ENCODE measurements at regions not wholly inside any gene's neighbourhood (a gene's known extent, or its start where the extent isn't known, plus 50 kb on each side); places are given as distances from the start of the nearest gene placed in this dataset.

DNA sequence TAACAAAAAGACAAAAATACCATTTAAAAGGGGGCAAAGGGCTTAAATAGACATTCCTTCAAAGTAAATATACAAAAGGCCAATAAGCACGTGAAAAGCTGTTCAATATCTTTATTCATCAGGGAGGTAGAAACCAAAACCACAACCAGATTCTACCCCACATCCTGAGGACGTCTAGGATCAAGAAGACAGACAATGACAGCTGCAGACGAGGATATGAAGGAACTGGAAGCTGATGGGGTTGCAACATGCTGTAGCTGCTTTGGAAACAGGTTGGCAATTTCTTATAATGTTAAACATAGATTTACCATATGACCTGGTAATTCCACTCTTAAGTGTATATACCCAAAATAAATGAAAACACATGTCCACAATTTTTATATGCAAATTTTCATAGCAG lies 85.1 kb upstream of the C14orf180 start:
- H3K4me1 ChIP-seq (ENCODE audit: control insufficient read depth in 4 of 4, insufficient read depth in 4 of 4, low read length in 3 of 4): no peaks in the 10 kb centered on the region
- WGBS: 42% methylated on average over 3 of the region's 3 CpGs

DNA sequence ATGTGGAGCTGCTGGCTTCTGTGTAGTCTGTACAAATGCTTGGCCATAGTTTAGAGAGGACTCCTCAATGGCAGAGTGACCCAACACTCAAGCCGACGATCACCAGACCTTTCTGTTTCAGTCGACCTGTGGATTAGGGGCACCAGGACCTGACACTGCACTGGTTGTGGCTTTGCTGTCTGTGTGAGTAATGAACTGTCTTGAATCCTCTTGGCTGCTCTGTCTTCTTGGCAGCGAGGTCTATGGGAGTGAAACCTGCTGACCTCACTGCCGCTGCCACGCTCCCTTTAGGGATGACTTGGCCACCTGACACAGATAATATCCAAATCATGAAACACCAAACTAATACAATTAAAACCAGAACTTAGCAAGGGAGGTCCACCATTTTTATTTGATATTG lies 83.5 kb upstream of the C14orf180 start:
- Histone ChIP-seq H3K9ac (ENCODE audit: low read depth in 1 of 2, low read length in 2 of 2) (no peak overlapping the region), H3K9me3 (ENCODE audit: control insufficient read depth in 4 of 4, low read length in 3 of 4) (peaks cover 4 to 7% (median 5%) of the 10 kb centered on the region in 4 donors), H3K4me3 (ENCODE audit: low read depth in 1 of 3, low read length in 3 of 3) (no peak overlapping the region), H3K4me1 (ENCODE audit: control insufficient read depth in 4 of 4, insufficient read depth in 4 of 4, low read length in 3 of 4) (no peaks in the 10 kb centered on the region), H3K27me3 (ENCODE audit: control insufficient read depth in 4 of 4, insufficient read depth in 4 of 4, low read length in 3 of 4) (no peaks in the 10 kb centered on the region), H3K36me3 (ENCODE audit: control insufficient read depth in 4 of 4, insufficient read depth in 3 of 4, low read depth in 1 of 4, low read length in 3 of 4) (no peaks in the 10 kb centered on the region), H3K27ac (ENCODE audit: low read depth in 1 of 2, low read length in 2 of 2) (no peak overlapping the region)
- DNase-seq (ENCODE audit: low spot score): peak; percentile 13
- WGBS: 51% methylated on average over 6 of the region's 6 CpGs
- TF ChIP-seq HNF4A (conservative IDR thresholded peaks at IDR 0.05): no peak
- TF ChIP-seq NR2F2 (IDR thresholded peaks at IDR 0.05): no peak
- TF ChIP-seq SP1 (IDR thresholded peaks at IDR 0.05): no peak
- TF ChIP-seq FOXA1 (IDR thresholded peaks at IDR 0.05): no peak
- TF ChIP-seq, protein P1, sequence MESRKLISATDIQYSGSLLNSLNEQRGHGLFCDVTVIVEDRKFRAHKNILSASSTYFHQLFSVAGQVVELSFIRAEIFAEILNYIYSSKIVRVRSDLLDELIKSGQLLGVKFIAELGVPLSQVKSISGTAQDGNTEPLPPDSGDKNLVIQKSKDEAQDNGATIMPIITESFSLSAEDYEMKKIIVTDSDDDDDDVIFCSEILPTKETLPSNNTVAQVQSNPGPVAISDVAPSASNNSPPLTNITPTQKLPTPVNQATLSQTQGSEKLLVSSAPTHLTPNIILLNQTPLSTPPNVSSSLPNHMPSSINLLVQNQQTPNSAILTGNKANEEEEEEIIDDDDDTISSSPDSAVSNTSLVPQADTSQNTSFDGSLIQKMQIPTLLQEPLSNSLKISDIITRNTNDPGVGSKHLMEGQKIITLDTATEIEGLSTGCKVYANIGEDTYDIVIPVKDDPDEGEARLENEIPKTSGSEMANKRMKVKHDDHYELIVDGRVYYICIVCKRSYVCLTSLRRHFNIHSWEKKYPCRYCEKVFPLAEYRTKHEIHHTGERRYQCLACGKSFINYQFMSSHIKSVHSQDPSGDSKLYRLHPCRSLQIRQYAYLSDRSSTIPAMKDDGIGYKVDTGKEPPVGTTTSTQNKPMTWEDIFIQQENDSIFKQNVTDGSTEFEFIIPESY (IDR thresholded peaks at IDR 0.05): no peak
- TF ChIP-seq RAD21 (IDR thresholded peaks at IDR 0.05): no peak
- TF ChIP-seq HNF4G (IDR thresholded peaks at IDR 0.05): no peak
- TF ChIP-seq, protein P2, sequence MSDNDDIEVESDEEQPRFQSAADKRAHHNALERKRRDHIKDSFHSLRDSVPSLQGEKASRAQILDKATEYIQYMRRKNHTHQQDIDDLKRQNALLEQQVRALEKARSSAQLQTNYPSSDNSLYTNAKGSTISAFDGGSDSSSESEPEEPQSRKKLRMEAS (IDR thresholded peaks at IDR 0.05): no peak
- TF ChIP-seq, protein P3, sequence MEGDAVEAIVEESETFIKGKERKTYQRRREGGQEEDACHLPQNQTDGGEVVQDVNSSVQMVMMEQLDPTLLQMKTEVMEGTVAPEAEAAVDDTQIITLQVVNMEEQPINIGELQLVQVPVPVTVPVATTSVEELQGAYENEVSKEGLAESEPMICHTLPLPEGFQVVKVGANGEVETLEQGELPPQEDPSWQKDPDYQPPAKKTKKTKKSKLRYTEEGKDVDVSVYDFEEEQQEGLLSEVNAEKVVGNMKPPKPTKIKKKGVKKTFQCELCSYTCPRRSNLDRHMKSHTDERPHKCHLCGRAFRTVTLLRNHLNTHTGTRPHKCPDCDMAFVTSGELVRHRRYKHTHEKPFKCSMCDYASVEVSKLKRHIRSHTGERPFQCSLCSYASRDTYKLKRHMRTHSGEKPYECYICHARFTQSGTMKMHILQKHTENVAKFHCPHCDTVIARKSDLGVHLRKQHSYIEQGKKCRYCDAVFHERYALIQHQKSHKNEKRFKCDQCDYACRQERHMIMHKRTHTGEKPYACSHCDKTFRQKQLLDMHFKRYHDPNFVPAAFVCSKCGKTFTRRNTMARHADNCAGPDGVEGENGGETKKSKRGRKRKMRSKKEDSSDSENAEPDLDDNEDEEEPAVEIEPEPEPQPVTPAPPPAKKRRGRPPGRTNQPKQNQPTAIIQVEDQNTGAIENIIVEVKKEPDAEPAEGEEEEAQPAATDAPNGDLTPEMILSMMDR (IDR thresholded peaks at IDR 0.05; ENCODE audit: low read depth, low read length, missing input control): no peak
- TF ChIP-seq TAF1 (conservative IDR thresholded peaks at IDR 0.05): no peak
- TF ChIP-seq, protein P4, sequence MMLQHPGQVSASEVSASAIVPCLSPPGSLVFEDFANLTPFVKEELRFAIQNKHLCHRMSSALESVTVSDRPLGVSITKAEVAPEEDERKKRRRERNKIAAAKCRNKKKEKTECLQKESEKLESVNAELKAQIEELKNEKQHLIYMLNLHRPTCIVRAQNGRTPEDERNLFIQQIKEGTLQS (IDR thresholded peaks at IDR 0.05): no peak
- no peak for TF ChIP-seq YY1 (IDR thresholded peaks at IDR 0.05)
- TF ChIP-seq JUND (IDR thresholded peaks at IDR 0.05): no peak
- no peak for TF ChIP-seq FOXA2 (IDR thresholded peaks at IDR 0.05)
- TF ChIP-seq RXRA (IDR thresholded peaks at IDR 0.05): no peak

More for the DNA sequence above, 85.1 kb upstream of the C14orf180 start:
- Histone ChIP-seq H3K9me3 (ENCODE audit: control insufficient read depth in 4 of 4, low read length in 3 of 4) (peaks cover 4 to 6% (median 4%) of the 10 kb centered on the region in 4 donors), H3K27me3 (ENCODE audit: control insufficient read depth in 4 of 4, insufficient read depth in 4 of 4, low read length in 3 of 4) (no peaks in the 10 kb centered on the region), H3K4me3 (ENCODE audit: low read depth in 1 of 3, low read length in 3 of 3) (no peak overlapping the region), H3K9ac (ENCODE audit: low read depth in 1 of 2, low read length in 2 of 2) (no peak overlapping the region), H3K27ac (ENCODE audit: low read depth in 1 of 2, low read length in 2 of 2) (no peak overlapping the region), H3K36me3 (ENCODE audit: control insufficient read depth in 4 of 4, insufficient read depth in 3 of 4, low read depth in 1 of 4, low read length in 3 of 4) (no peaks in the 10 kb centered on the region)
- no peak for TF ChIP-seq EGR1 (IDR thresholded peaks at IDR 0.05; ENCODE audit: low read depth in 2 of 2)
- TF ChIP-seq, protein P1 (IDR thresholded peaks at IDR 0.05): no peak
- no peak for TF ChIP-seq TAF1 (conservative IDR thresholded peaks at IDR 0.05)
- TF ChIP-seq FOXA1 (IDR thresholded peaks at IDR 0.05): no peak
- TF ChIP-seq JUND (IDR thresholded peaks at IDR 0.05): no peak
- no peak for TF ChIP-seq FOXA2 (IDR thresholded peaks at IDR 0.05)
- no peak for TF ChIP-seq HNF4A (conservative IDR thresholded peaks at IDR 0.05)
- TF ChIP-seq SP1 (IDR thresholded peaks at IDR 0.05): no peak
- TF ChIP-seq, protein P5, sequence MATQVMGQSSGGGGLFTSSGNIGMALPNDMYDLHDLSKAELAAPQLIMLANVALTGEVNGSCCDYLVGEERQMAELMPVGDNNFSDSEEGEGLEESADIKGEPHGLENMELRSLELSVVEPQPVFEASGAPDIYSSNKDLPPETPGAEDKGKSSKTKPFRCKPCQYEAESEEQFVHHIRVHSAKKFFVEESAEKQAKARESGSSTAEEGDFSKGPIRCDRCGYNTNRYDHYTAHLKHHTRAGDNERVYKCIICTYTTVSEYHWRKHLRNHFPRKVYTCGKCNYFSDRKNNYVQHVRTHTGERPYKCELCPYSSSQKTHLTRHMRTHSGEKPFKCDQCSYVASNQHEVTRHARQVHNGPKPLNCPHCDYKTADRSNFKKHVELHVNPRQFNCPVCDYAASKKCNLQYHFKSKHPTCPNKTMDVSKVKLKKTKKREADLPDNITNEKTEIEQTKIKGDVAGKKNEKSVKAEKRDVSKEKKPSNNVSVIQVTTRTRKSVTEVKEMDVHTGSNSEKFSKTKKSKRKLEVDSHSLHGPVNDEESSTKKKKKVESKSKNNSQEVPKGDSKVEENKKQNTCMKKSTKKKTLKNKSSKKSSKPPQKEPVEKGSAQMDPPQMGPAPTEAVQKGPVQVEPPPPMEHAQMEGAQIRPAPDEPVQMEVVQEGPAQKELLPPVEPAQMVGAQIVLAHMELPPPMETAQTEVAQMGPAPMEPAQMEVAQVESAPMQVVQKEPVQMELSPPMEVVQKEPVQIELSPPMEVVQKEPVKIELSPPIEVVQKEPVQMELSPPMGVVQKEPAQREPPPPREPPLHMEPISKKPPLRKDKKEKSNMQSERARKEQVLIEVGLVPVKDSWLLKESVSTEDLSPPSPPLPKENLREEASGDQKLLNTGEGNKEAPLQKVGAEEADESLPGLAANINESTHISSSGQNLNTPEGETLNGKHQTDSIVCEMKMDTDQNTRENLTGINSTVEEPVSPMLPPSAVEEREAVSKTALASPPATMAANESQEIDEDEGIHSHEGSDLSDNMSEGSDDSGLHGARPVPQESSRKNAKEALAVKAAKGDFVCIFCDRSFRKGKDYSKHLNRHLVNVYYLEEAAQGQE (IDR thresholded peaks at IDR 0.05): no peak
- TF ChIP-seq HNF4G (IDR thresholded peaks at IDR 0.05): no peak
- no peak for TF ChIP-seq RXRA (IDR thresholded peaks at IDR 0.05)
- no peak for TF ChIP-seq YY1 (IDR thresholded peaks at IDR 0.05)
- TF ChIP-seq RAD21 (IDR thresholded peaks at IDR 0.05): no peak
- no peak for DNase-seq (ENCODE audit: low spot score)
